Right lobe of liver (tissue), 6 donors: ENCODE measurements at regions not wholly inside any gene's neighbourhood (a gene's known extent, or its start where the extent isn't known, plus 50 kb on each side); places are given as distances from the start of the nearest gene placed in this dataset.

Experiments used
- ATAC-seq, 4 donors: fragments of 200-7000 bp; cut with Tn5 transposase; one replicate each; pipeline ENCODE4 v1.9.1; 2020; ENCODE audit warnings: mild to moderate bottlenecking in 4 of 4, moderate library complexity in 4 of 4
- DNase-seq, 3 donors: peaks; one replicate each; pipeline ENCODE4 v3.0.0-alpha.2; 2020
- H3K27ac ChIP-seq, 3 donors: fragments of 200-600 bp; one replicate each; pipeline ENCODE4 v1.8.0; 2022
- H3K27me3 ChIP-seq, 2 donors: fragments of 200-600 bp; one replicate each; pipeline ENCODE4 v1.8.0; 2022
- H3K36me3 ChIP-seq, 4 donors: fragments of 200-600 bp; sonication (generic) in 1 of 4; one replicate each; pipeline versions ENCODE4 v1.5.1 to v1.8.0; 2017 to 2022; ENCODE audit warnings: control low read depth in 1 of 4
- H3K4me1 ChIP-seq, 4 donors: fragments of 200-600 bp; sonication (generic) in 1 of 4; one replicate each; pipeline versions ENCODE4 v1.5.1 to v1.8.0; 2017 to 2022; ENCODE audit warnings: control low read depth in 1 of 4
- H3K4me3 ChIP-seq, 3 donors: fragments of 200-600 bp; one replicate each; pipeline ENCODE4 v1.8.0; 2022
- H3K9me3 ChIP-seq, 4 donors: fragments of 200-600 bp; sonication (generic) in 1 of 4; one replicate each; pipeline versions ENCODE4 v1.5.1 to v1.8.0; 2017 to 2022; ENCODE audit warnings: control low read depth in 1 of 4
- POLR2A ChIP-seq: fragments of 450-650 bp; IDR thresholded peaks from one replicate; pipeline ENCODE4 v1.6.1; 2017; ENCODE audit warnings: antibody characterized with exemption, mild to moderate bottlenecking
- WGBS: methylation state at CpG from one replicate; pipeline ENCODE4 v1.1.6; 2018; ENCODE audit warnings: low coverage, low lambda C conversion rate; ENCODE audit not compliant: insufficient coverage; ENCODE audit errors: missing lambda C conversion rate; 5-methylcytosine and 5-hydroxymethylcytosine counted together
- intact Hi-C, 2 donors: fragments of 100-400 bp; cut with DNase I; formaldehyde crosslinking; loops; one replicate each; pipeline versions ENCODE4 v1.11.2 to v1.14.1; 2022
- TF ChIP-seq, protein P1 (sequence below), 4 donors: fragments of 200-600 bp in 3 of 4; fragments of 450-650 bp in 1 of 4; IDR thresholded peaks; one replicate each; pipeline versions ENCODE4 v1.5.1 to v1.8.0; 2016 to 2022; ENCODE audit warnings: antibody characterized with exemption in 4 of 4, mild to moderate bottlenecking in 2 of 4
- donor health status: DM: no; HTN: yes; CAD: no.
- donor health status: DM: no; HTN: no; CAD: no.
- donor health status: DM: no; HTN: no; CAD: no.
- donor health status: DM: no; HTN: yes; CAD: no.
- donor health status: DM: no; HTN: yes; CAD: no.

DNA sequence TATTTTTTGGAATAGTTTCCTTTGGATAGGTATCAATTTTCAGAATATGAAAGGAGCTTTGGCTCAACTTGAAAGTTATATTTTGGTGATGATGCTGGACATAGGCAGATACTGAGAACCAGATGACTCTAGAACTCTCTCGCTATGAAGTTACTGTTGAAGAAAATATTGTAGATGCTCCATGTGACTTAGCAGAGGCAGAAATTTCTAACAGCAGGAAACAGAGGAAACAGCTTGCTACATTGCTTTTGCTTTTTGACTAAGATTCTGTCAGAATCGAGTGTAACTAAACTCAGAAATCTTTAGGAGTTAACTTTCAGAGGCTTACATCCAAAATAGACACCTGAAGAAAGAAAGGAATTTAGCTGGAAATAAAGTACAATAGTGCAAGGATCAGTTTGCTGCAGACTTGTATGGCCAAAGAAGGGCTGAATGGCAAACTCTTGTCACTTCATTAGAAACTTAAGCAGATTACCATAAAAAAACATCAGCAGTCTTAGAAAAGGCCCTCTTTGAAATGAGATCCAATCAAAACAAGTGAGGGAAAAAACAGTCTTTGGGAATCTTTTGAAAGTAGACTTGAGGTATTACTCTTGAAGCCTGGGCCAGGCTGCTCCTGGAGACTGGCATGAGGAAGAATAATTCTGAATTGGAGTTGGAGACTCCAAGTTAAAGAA lies 911.8 kb downstream of the FSCB start:
- no peak for ATAC-seq
- TF ChIP-seq POLR2A = no peak
- TF ChIP-seq, protein P1, sequence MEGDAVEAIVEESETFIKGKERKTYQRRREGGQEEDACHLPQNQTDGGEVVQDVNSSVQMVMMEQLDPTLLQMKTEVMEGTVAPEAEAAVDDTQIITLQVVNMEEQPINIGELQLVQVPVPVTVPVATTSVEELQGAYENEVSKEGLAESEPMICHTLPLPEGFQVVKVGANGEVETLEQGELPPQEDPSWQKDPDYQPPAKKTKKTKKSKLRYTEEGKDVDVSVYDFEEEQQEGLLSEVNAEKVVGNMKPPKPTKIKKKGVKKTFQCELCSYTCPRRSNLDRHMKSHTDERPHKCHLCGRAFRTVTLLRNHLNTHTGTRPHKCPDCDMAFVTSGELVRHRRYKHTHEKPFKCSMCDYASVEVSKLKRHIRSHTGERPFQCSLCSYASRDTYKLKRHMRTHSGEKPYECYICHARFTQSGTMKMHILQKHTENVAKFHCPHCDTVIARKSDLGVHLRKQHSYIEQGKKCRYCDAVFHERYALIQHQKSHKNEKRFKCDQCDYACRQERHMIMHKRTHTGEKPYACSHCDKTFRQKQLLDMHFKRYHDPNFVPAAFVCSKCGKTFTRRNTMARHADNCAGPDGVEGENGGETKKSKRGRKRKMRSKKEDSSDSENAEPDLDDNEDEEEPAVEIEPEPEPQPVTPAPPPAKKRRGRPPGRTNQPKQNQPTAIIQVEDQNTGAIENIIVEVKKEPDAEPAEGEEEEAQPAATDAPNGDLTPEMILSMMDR (IDR thresholded peaks at IDR 0.05) = no peak
- intact Hi-C loops = no loop called here

DNA sequence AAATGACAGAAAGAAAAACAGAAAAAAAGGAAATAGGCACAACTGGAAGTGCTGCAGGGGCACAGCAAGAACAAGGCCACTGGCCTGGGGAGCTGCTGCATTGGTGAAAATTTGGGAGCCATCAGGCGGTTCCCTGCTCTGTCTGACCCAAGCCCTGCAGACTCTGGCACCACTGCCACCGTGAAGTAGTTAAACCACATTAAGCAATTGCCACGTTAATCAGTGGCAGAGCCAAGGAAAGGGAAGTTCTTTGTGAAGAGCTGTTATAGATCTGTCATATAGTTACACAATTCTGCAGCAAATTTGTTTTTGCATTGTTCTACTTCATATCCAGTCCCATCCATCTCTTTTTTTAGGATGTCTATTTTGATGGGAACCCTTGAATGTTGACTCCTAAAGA lies 915.3 kb downstream of the FSCB start:
- no peak for TF ChIP-seq POLR2A
- TF ChIP-seq, protein P1 (IDR thresholded peaks at IDR 0.05) = no peak
- Histone ChIP-seq H3K4me3 (no peak overlapping the region), H3K27me3 (no peaks in the 10 kb centered on the region), H3K9me3 (no peaks in the 10 kb centered on the region), H3K4me1 (no peaks in the 10 kb centered on the region), H3K36me3 (no peaks in the 10 kb centered on the region), H3K27ac (no peak overlapping the region)
- DNase-seq = no peak
- no peak for ATAC-seq
- 16% methylated on average over 3 of the region's 3 CpGs for WGBS
- intact Hi-C loops = no loop called here

More for the DNA sequence above, 911.8 kb downstream of the FSCB start:
- Histone ChIP-seq H3K36me3 (no peaks in the 10 kb centered on the region), H3K4me1 (no peaks in the 10 kb centered on the region), H3K4me3 (no peak overlapping the region), H3K27me3 (no peaks in the 10 kb centered on the region), H3K9me3 (no peaks in the 10 kb centered on the region), H3K27ac (no peak overlapping the region)
- 42% methylated on average over 2 of the region's 2 CpGs for WGBS
- DNase-seq = no peak

DNA sequence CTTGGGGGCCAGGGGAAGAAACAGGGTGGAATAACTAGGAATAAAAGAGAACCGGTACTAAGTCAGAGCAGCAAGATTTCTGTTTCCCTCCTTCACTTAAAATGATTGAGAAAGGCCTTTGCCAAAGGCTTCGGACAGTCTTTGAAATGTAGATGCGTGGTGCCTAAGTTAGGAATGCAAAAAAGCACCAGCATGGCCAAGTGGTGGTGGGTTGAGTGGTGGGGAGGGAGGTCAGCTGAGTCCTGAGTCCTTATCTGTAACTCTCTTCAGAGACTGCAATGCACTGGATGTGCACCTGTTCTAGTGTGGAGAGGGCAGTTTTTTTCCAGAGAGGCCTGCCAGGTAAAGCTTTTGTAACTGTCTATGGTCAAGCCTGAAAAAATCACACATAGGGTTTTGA lies 919.9 kb downstream of the FSCB start:
- no peak overlapping the region for H3K4me3 ChIP-seq
- DNase-seq (no peak), ATAC-seq (no peak)
- WGBS = 58% methylated on average over 3 of the region's 3 CpGs
- H3K9me3 ChIP-seq = no peaks in the 10 kb centered on the region
- H3K27me3 ChIP-seq = no peaks in the 10 kb centered on the region
- H3K27ac ChIP-seq = no peak overlapping the region
- intact Hi-C loops = no loop called here
- TF ChIP-seq, protein P1 (IDR thresholded peaks at IDR 0.05) = no peak
- no peak for TF ChIP-seq POLR2A
- H3K4me1 ChIP-seq = no peaks in the 10 kb centered on the region
- no peaks in the 10 kb centered on the region for H3K36me3 ChIP-seq

DNA sequence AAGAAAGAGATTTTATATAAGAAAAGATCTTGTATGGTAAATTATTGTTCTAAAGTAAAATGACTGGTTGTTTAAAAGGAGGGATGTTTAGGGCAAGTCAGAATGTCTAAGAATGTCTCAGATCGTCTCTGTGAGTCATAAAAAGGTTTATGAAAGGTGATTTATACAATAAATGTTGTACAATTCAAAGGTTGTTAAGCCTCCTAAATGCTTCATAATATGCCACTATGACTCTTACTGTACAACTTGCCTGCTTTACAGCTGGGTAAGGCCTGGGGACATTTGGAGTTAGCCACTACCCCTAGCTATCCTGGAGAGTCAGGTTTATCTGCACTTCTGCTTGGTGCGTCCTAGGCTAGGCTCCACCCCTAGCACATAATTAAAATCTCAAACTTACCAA lies 927.4 kb downstream of the FSCB start:
- intact Hi-C loops = no loop called here
- TF ChIP-seq, protein P1 (IDR thresholded peaks at IDR 0.05) = no peak

DNA sequence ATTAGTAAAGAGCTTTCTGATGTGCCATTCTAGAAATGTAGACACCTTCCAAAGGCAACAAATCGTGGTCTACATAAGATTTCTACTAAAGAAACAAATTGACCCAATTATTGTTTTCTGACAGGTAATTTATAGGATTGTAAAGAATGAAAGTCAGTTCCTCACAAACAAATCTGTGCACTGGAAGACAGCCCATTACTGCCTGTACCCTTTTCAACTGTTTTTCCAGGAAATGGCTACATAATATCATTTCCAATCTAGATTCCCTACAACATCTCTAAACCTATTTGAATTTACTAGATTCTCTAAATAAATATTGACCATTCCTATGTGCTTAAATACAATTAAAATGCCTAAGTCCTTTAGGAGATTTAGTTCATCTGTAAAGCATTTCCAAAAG lies 939.1 kb downstream of the FSCB start:
- intact Hi-C loops = no loop called here
- ATAC-seq (no peak), DNase-seq (no peak)
- 33% methylated on average over 1 of the region's 1 CpG for WGBS
- TF ChIP-seq, protein P1 (IDR thresholded peaks at IDR 0.05) = no peak
- no peak for TF ChIP-seq POLR2A
- Histone ChIP-seq H3K9me3 (no peaks in the 10 kb centered on the region), H3K4me1 (no peaks in the 10 kb centered on the region), H3K27me3 (no peaks in the 10 kb centered on the region), H3K36me3 (no peaks in the 10 kb centered on the region), H3K4me3 (no peak overlapping the region), H3K27ac (no peak overlapping the region)

More for the DNA sequence above, 927.4 kb downstream of the FSCB start:
- H3K9me3 ChIP-seq = no peaks in the 10 kb centered on the region
- no peak overlapping the region for H3K27ac ChIP-seq
- no peaks in the 10 kb centered on the region for H3K27me3 ChIP-seq
- no peaks in the 10 kb centered on the region for H3K4me1 ChIP-seq
- no peak for DNase-seq
- ATAC-seq = no peak
- 75% methylated on average over 2 of the region's 2 CpGs for WGBS
- no peak overlapping the region for H3K4me3 ChIP-seq
- H3K36me3 ChIP-seq = no peaks in the 10 kb centered on the region
